Skeletal muscle tissue (tissue), 3 donors: ENCODE measurements at regions not wholly inside any gene's neighbourhood (a gene's known extent, or its start where the extent isn't known, plus 50 kb on each side); places are given as distances from the start of the nearest gene placed in this dataset.

Experiments used
- H3K27ac ChIP-seq: one replicate; pipeline ENCODE4 v1.7.0; 2013; ENCODE audit warnings: mild to moderate bottlenecking, low read depth, low read length, inconsistent platforms
- H3K27me3 ChIP-seq, 3 donors: one replicate each; pipeline ENCODE4 v1.7.0; 2013; ENCODE audit warnings: low read length in 3 of 3; ENCODE audit not compliant: control insufficient read depth in 3 of 3, insufficient read depth in 3 of 3
- H3K36me3 ChIP-seq, 3 donors: one replicate each; pipeline ENCODE4 v1.7.0; 2013; ENCODE audit warnings: low read length in 3 of 3; ENCODE audit not compliant: control insufficient read depth in 3 of 3, insufficient read depth in 3 of 3
- H3K4me1 ChIP-seq, 3 donors: one replicate each; pipeline ENCODE4 v1.7.0; 2013; ENCODE audit warnings: low read length in 3 of 3, mild to moderate bottlenecking in 3 of 3; ENCODE audit not compliant: control insufficient read depth in 3 of 3, insufficient read depth in 3 of 3
- H3K4me3 ChIP-seq, 3 donors: one replicate each; pipeline ENCODE4 v1.7.0; 2013; ENCODE audit warnings: low read length in 3 of 3
- H3K9ac ChIP-seq, 3 donors: one replicate each; pipeline ENCODE4 v1.7.0; 2013; ENCODE audit warnings: low read length in 3 of 3, mild to moderate bottlenecking in 3 of 3, moderate library complexity in 2 of 3, low read depth in 1 of 3
- H3K9me3 ChIP-seq, 3 donors: one replicate each; pipeline ENCODE4 v1.7.0; 2013; ENCODE audit warnings: low read length in 3 of 3; ENCODE audit not compliant: control insufficient read depth in 3 of 3
- donor health status: Osteomylitis.

GRCh38 chr10:44183667-44184632, 200.9 kb downstream of the CXCL12 start:
- H3K4me3 ChIP-seq = no peak overlapping the region
- H3K9me3 ChIP-seq = no peaks in the 10 kb centered on the region
- no peaks in the 10 kb centered on the region for H3K27me3 ChIP-seq
- H3K4me1 ChIP-seq = peaks cover 0 to 4% (median 3%) of the 10 kb centered on the region in 3 donors
- no peak overlapping the region for H3K27ac ChIP-seq
- H3K9ac ChIP-seq = no peak overlapping the region
- H3K36me3 ChIP-seq = no peaks in the 10 kb centered on the region

DNA sequence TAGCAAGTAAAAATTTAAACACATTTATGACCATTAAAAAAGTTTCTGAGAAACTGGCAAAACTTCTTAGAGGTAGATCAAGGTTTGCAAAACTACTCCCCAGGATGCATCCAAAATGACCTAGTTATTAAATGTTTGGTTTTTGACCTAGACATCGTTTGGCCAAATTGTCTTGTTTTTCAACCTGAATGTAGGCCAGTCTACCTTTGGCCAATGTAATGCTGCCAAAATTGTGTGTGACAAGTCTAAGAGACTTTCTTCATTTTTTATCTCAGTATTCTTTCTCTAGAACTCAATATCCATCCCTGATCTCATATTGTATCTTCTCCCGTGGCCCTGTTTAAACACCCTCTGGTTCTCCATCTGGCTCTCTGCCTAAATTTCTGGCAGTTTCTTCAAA, 202.0 kb downstream of the CXCL12 start:
- no peaks in the 10 kb centered on the region for H3K9me3 ChIP-seq
- H3K36me3 ChIP-seq = no peaks in the 10 kb centered on the region
- peaks cover 0 to 4% (median 3%) of the 10 kb centered on the region in 3 donors for H3K4me1 ChIP-seq
- no peak overlapping the region for H3K4me3 ChIP-seq
- H3K27ac ChIP-seq = no peak overlapping the region
- H3K9ac ChIP-seq = no peak overlapping the region
- H3K27me3 ChIP-seq = no peaks in the 10 kb centered on the region

DNA sequence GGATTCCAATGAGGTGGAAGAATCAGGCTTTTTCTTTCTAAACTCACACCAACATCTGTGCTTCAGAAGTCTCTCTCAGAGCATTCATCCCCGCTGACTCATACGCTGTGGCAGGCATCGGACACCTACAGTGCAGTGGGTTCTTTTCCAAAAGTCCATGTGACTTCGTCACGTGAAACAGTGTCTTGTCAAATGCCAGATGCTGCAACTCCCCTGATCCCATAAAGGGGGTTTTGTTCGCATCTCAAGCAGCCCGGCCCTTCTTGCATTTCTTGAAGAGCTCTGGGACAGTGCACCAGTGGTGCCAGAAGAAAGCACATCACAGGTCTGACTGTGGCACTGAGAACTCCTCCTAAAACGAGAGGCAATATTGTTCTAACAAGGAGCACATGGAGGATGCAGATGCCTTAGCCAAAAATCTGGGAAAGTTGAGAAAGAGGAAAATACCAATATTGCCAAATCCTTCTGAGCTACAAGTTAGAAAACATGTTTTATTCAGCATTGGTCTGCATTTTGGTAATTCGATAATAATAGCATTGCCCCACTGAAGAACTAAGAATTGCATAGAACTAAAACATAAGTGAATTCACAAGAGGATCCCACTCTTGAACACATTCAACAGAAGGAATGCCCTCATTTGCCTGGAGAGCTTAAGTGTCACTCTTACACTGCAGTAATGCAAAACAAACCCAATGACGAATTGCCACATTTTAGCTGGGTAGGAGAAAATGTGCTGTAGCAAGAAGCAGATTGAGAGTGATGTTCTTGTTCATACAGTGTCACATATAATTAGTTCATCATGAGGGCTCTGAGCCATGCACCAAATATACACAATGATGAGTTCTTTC, 204.4 kb downstream of the CXCL12 start:
- H3K27me3 ChIP-seq = no peaks in the 10 kb centered on the region
- H3K4me3 ChIP-seq = no peak overlapping the region
- H3K27ac ChIP-seq = no peak overlapping the region
- no peak overlapping the region for H3K9ac ChIP-seq
- peaks cover 0 to 4% (median 3%) of the 10 kb centered on the region in 3 donors for H3K4me1 ChIP-seq
- no peaks in the 10 kb centered on the region for H3K36me3 ChIP-seq
- H3K9me3 ChIP-seq = no peaks in the 10 kb centered on the region

DNA sequence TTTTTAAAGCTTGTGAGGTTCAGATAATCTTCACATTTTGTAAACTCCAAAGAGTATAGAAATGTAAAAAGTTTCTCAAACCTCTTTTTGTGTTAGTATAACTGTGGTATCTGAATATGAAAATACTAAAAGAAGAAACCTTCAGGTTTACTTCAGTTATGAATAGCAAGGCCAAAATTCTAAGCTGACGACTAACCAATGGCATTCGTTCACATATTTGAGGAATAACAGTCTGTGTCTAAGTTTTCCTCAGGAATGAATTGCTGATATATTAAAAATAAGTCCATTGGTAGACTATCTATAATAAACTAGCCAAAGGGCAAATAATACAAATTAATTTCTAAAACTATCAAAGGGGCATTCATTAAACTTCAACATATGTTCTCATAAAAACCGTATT, 206.0 kb downstream of the CXCL12 start:
- no peaks in the 10 kb centered on the region for H3K27me3 ChIP-seq
- no peak overlapping the region for H3K4me3 ChIP-seq
- no peaks in the 10 kb centered on the region for H3K36me3 ChIP-seq
- H3K9ac ChIP-seq = no peak overlapping the region
- peaks cover 0 to 4% (median 3%) of the 10 kb centered on the region in 3 donors for H3K4me1 ChIP-seq
- no peaks in the 10 kb centered on the region for H3K9me3 ChIP-seq
- no peak overlapping the region for H3K27ac ChIP-seq

DNA sequence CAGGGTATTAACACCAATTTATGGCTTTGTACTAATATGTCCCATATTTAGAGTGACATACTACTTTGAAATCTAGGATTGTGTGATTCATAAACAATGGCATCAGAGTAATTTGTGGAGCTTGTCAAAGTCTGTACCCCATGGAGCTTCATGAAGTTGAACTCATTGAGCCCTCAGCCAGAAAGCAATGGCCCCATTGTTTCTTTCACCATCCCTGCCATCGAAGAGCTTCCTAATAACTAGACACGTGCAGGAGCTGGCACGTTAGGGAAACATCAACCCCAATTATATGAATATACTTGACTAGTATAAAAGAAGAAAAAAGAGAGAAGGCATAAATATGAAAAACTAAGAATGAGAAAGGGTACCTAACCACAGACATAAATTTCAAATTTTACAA, 206.6 kb downstream of the CXCL12 start:
- Histone ChIP-seq H3K9ac (no peak overlapping the region), H3K36me3 (no peaks in the 10 kb centered on the region), H3K4me3 (no peak overlapping the region), H3K27ac (no peak overlapping the region), H3K9me3 (no peaks in the 10 kb centered on the region), H3K27me3 (no peaks in the 10 kb centered on the region), H3K4me1 (peaks cover 0 to 4% (median 3%) of the 10 kb centered on the region in 3 donors)

DNA sequence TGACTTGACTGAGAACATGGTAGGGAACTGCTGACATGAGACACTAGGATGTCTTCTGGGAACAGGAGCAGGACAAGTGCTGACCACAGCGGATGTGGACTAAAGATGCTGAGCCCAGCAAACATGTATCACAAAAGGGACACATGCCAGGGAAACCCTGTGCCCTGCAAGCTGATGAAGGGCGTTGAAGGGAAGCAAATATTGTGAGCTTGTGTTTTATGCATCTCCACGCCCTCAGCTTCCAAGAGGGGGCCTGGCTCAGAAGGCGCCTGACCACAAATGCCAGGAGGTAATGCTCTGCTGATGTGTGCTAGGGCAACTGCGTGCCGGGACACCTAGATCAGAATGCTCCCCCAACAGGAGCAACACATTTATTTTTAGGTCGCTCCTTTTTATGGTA, 207.3 kb downstream of the CXCL12 start:
- Histone ChIP-seq H3K36me3 (no peaks in the 10 kb centered on the region), H3K9me3 (no peaks in the 10 kb centered on the region), H3K4me3 (no peak overlapping the region), H3K9ac (no peak overlapping the region), H3K4me1 (peaks cover 0 to 4% (median 3%) of the 10 kb centered on the region in 3 donors), H3K27me3 (no peaks in the 10 kb centered on the region), H3K27ac (no peak overlapping the region)

DNA sequence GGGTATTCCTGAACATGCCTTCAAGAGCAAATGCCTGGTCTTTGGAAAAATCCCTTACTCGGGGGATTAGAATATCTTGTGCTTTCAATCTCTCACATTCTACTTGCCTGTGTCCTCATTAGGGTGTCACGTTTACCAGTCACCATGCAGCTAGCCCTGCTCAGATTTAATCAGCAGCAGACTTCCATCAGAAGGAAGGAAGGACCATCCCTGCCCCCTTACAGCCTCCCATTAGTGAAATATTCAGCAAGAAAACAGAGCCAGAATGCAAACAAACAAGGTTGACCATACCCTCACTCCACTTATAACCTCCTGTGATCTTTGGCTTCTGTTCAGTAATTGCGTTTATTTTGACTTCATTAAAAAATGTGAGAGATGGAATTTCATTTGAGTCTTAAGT, 208.6 kb downstream of the CXCL12 start:
- no peaks in the 10 kb centered on the region for H3K36me3 ChIP-seq
- H3K4me1 ChIP-seq = peaks cover 0 to 4% (median 3%) of the 10 kb centered on the region in 3 donors
- no peaks in the 10 kb centered on the region for H3K27me3 ChIP-seq
- no peak overlapping the region for H3K4me3 ChIP-seq
- H3K9me3 ChIP-seq = no peaks in the 10 kb centered on the region
- no peak overlapping the region for H3K9ac ChIP-seq
- H3K27ac ChIP-seq = no peak overlapping the region

DNA sequence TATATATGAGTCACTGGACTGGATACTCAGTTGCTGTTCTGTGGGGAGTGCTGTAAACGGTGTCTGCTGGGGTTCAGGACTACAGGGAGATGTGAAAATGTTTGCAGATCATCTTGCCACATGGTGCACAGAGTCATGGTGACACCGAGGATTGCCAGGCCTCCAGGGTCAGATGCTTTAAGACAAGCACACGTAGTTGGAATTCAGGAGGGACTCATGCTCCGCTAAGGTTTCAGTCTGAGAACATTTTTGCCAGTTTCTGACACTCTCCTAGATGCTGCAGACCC, 211.3 kb downstream of the CXCL12 start:
- Histone ChIP-seq H3K9ac (no peak overlapping the region), H3K36me3 (no peaks in the 10 kb centered on the region), H3K9me3 (no peaks in the 10 kb centered on the region), H3K27me3 (no peaks in the 10 kb centered on the region), H3K27ac (no peak overlapping the region), H3K4me1 (no peaks in the 10 kb centered on the region), H3K4me3 (no peak overlapping the region)

GRCh38 chr10:44172883-44173607, 211.9 kb downstream of the CXCL12 start:
- Histone ChIP-seq H3K27ac (no peak overlapping the region), H3K27me3 (no peaks in the 10 kb centered on the region), H3K4me3 (no peak overlapping the region), H3K36me3 (no peaks in the 10 kb centered on the region), H3K9ac (no peak overlapping the region), H3K4me1 (no peaks in the 10 kb centered on the region), H3K9me3 (no peaks in the 10 kb centered on the region)
